Vagina (tissue), 2 donors: ENCODE measurements at regions not wholly inside any gene's neighbourhood (a gene's known extent, or its start where the extent isn't known, plus 50 kb on each side); places are given as distances from the start of the nearest gene placed in this dataset.

Experiments used
- DNase-seq, 2 donors: peaks; one replicate each; pipeline ENCODE4 v3.0.0-alpha.2; 2017; ENCODE audit errors: extremely low spot score in 2 of 2
- H3K27ac ChIP-seq: fragments of 200-600 bp; sonication (generic); one replicate; pipeline ENCODE4 v1.5.1; 2019
- H3K27me3 ChIP-seq: fragments of 200-600 bp; sonication (generic); one replicate; pipeline ENCODE4 v1.5.1; 2019
- H3K36me3 ChIP-seq, 2 donors: fragments of 200-600 bp; sonication (generic); one replicate each; pipeline ENCODE4 v1.5.1; 2017 to 2019
- H3K4me1 ChIP-seq: fragments of 200-600 bp; sonication (generic); one replicate; pipeline ENCODE4 v1.5.1; 2019
- H3K4me3 ChIP-seq, 2 donors: fragments of 200-600 bp; sonication (generic); 1 replicate in 1 of 2; 2 replicates in 1 of 2; pipeline ENCODE4 v1.5.1; 2016 to 2019
- H3K9me3 ChIP-seq: fragments of 200-600 bp; sonication (generic); one replicate; pipeline ENCODE4 v1.5.1; 2019
- CTCF ChIP-seq, 3 experiments: fragments of 450-650 bp in 2 of 3; fragments of 200-600 bp in 1 of 3; sonication (generic) in 1 of 3; IDR thresholded peaks; one replicate each; pipeline ENCODE4 v1.5.1; 2017 to 2019; ENCODE audit warnings: antibody characterized with exemption in 3 of 3, mild to moderate bottlenecking in 2 of 3, moderate library complexity in 2 of 3
- POLR2A ChIP-seq, 2 donors: fragments of 450-650 bp; IDR thresholded peaks; one replicate each; pipeline ENCODE4 v1.6.1; 2017; ENCODE audit warnings: antibody characterized with exemption in 2 of 2, mild to moderate bottlenecking in 2 of 2, moderate library complexity in 2 of 2
- POLR2AphosphoS5 ChIP-seq, 2 donors: sonication (generic); formaldehyde crosslinking; IDR thresholded peaks; one replicate each; pipeline ENCODE4 v1.9.0; 2017; ENCODE audit warnings: antibody characterized with exemption in 2 of 2, mild to moderate bottlenecking in 2 of 2, low read depth in 1 of 2; ENCODE audit not compliant: insufficient read depth in 1 of 2
- intact Hi-C: fragments of 100-400 bp; cut with DNase I; formaldehyde crosslinking; loops from one replicate; pipeline ENCODE4 v1.15.1; 2023

GRCh38 chr4:128483816-128484215 lies 196.2 kb upstream of the PGRMC2 start:
- intact Hi-C loops, result no loop called here
- no peak for TF ChIP-seq POLR2A (IDR thresholded peaks at IDR 0.05)
- TF ChIP-seq POLR2AphosphoS5 (IDR thresholded peaks at IDR 0.05; ENCODE audit: insufficient read depth in 1 of 2, low read depth in 1 of 2), result no peak
- no peak for TF ChIP-seq CTCF (IDR thresholded peaks at IDR 0.05)
- H3K4me1 ChIP-seq, result no peaks in the 10 kb centered on the region
- H3K9me3 ChIP-seq, result no peaks in the 10 kb centered on the region
- no peaks in the 10 kb centered on the region for H3K36me3 ChIP-seq
- no peak overlapping the region for H3K27ac ChIP-seq
- H3K27me3 ChIP-seq, result no peaks in the 10 kb centered on the region
- DNase-seq, result no peak
- no peak overlapping the region for H3K4me3 ChIP-seq

- H3K36me3 ChIP-seq, result no peaks in the 10 kb centered on the region
- H3K4me1 ChIP-seq, result no peaks in the 10 kb centered on the region
Measured at GRCh38 chr4:128483041-128483440, 195.4 kb upstream of the PGRMC2 start.

GRCh38 chr4:128481752-128482480 lies 194.3 kb upstream of the PGRMC2 start:
- no peak for DNase-seq
- intact Hi-C loops, result no loop called here
- H3K4me1 ChIP-seq, result no peaks in the 10 kb centered on the region
- TF ChIP-seq CTCF (IDR thresholded peaks at IDR 0.05) (no peak), POLR2A (IDR thresholded peaks at IDR 0.05) (no peak), POLR2AphosphoS5 (IDR thresholded peaks at IDR 0.05; ENCODE audit: insufficient read depth in 1 of 2, low read depth in 1 of 2) (no peak)
- H3K4me3 ChIP-seq, result no peak overlapping the region
- no peaks in the 10 kb centered on the region for H3K9me3 ChIP-seq
- no peaks in the 10 kb centered on the region for H3K27me3 ChIP-seq
- H3K36me3 ChIP-seq, result no peaks in the 10 kb centered on the region
- no peak overlapping the region for H3K27ac ChIP-seq

More at GRCh38 chr4:128483041-128483440, 195.4 kb upstream of the PGRMC2 start:
- H3K27ac ChIP-seq, result no peak overlapping the region
- H3K27me3 ChIP-seq, result no peaks in the 10 kb centered on the region
- no peak overlapping the region for H3K4me3 ChIP-seq
- DNase-seq, result no peak
- intact Hi-C loops, result no loop called here
- TF ChIP-seq CTCF (IDR thresholded peaks at IDR 0.05), result no peak
- no peak for TF ChIP-seq POLR2AphosphoS5 (IDR thresholded peaks at IDR 0.05; ENCODE audit: insufficient read depth in 1 of 2, low read depth in 1 of 2)
- no peak for TF ChIP-seq POLR2A (IDR thresholded peaks at IDR 0.05)
- H3K9me3 ChIP-seq, result no peaks in the 10 kb centered on the region

- Histone ChIP-seq H3K36me3 (no peaks in the 10 kb centered on the region), H3K9me3 (no peaks in the 10 kb centered on the region), H3K4me1 (no peaks in the 10 kb centered on the region), H3K27ac (no peak overlapping the region), H3K4me3 (no peak overlapping the region), H3K27me3 (no peaks in the 10 kb centered on the region)
- intact Hi-C loops, result no loop called here
- TF ChIP-seq POLR2AphosphoS5 (IDR thresholded peaks at IDR 0.05; ENCODE audit: insufficient read depth in 1 of 2, low read depth in 1 of 2) (no peak), POLR2A (IDR thresholded peaks at IDR 0.05) (no peak), CTCF (IDR thresholded peaks at IDR 0.05) (no peak)
- no peak for DNase-seq
Measured at GRCh38 chr4:128480945-128481344, 193.3 kb upstream of the PGRMC2 start.

- intact Hi-C loops, result no loop called here
- no peaks in the 10 kb centered on the region for H3K9me3 ChIP-seq
- TF ChIP-seq CTCF (IDR thresholded peaks at IDR 0.05) (no peak), POLR2A (IDR thresholded peaks at IDR 0.05) (no peak), POLR2AphosphoS5 (IDR thresholded peaks at IDR 0.05; ENCODE audit: insufficient read depth in 1 of 2, low read depth in 1 of 2) (no peak)
- H3K36me3 ChIP-seq, result no peaks in the 10 kb centered on the region
- no peaks in the 10 kb centered on the region for H3K4me1 ChIP-seq
- H3K27ac ChIP-seq, result no peak overlapping the region
- no peaks in the 10 kb centered on the region for H3K27me3 ChIP-seq
- H3K4me3 ChIP-seq, result no peak overlapping the region
- no peak for DNase-seq
Measured at GRCh38 chr4:128477540-128477939, 189.9 kb upstream of the PGRMC2 start.
